HG03060 (cell line): ENCODE measurements at regions not wholly inside any gene's neighbourhood (a gene's known extent, or its start where the extent isn't known, plus 50 kb on each side); places are given as distances from the start of the nearest gene placed in this dataset.
"Not testable (repeated sequence)": the region's sequence is repeated elsewhere in the genome, so short reads cannot be mapped to it uniquely, and the experiment has no call there.

Source experiments
- ATAC-seq: cut with Tn5 transposase; IDR thresholded peaks from one replicate; pipeline ENCODE4 v1.9.1; 2021; ENCODE audit warnings: low read depth, moderate number of reproducible peaks; ENCODE audit not compliant: unreplicated experiment

- ATAC-seq: no peak
These were observed 146.3 kb downstream of the ANXA2 start for GRCh38 chr15:60251300-60252070.

GRCh38 chr15:60254416-60254815, 143.4 kb downstream of the ANXA2 start:
- no peak for ATAC-seq

GRCh38 chr15:60255390-60255789, 142.4 kb downstream of the ANXA2 start:
- ATAC-seq: peak; percentile 97

GRCh38 chr15:60257591-60258159, 140.1 kb downstream of the ANXA2 start:
- no peak for ATAC-seq

GRCh38 chr15:60259469-60259868, 138.3 kb downstream of the ANXA2 start:
- ATAC-seq: no peak

- no peak for ATAC-seq
These were observed 133.7 kb downstream of the ANXA2 start for GRCh38 chr15:60264088-60264487.

GRCh38 chr15:60264566-60264965, 133.2 kb downstream of the ANXA2 start:
- no peak for ATAC-seq

- ATAC-seq: no peak
These were observed 132.7 kb downstream of the ANXA2 start for GRCh38 chr15:60265057-60265456.

- no peak for ATAC-seq
These were observed 125.2 kb downstream of the ANXA2 start for GRCh38 chr15:60272623-60273022.

- ATAC-seq: no peak
These were observed 122.2 kb downstream of the ANXA2 start for GRCh38 chr15:60275624-60276023.

GRCh38 chr15:60278879-60279278, 118.9 kb downstream of the ANXA2 start:
- no peak for ATAC-seq

- ATAC-seq: no peak
These were observed 117.5 kb downstream of the ANXA2 start for GRCh38 chr15:60280259-60280658.

GRCh38 chr15:60283936-60284335, 113.8 kb downstream of the ANXA2 start:
- ATAC-seq: no peak

GRCh38 chr15:60295901-60296300, 101.9 kb downstream of the ANXA2 start:
- not testable (repeated sequence) for ATAC-seq

GRCh38 chr15:60297047-60297446, 100.7 kb downstream of the ANXA2 start:
- ATAC-seq: no peak
